B cell (primary cell): ENCODE measurements at regions not wholly inside any gene's neighbourhood (a gene's known extent, or its start where the extent isn't known, plus 50 kb on each side); places are given as distances from the start of the nearest gene placed in this dataset.

Experiments used
- ATAC-seq: fragments of 200-7000 bp; cut with Tn5 transposase; one replicate; pipeline ENCODE4 v1.10.0; 2021; ENCODE audit warnings: low read depth, mild to moderate bottlenecking, moderate number of reproducible peaks, moderate library complexity
- CTCF ChIA-PET: fragments of 350-600 bp; sonication (Branson Sonifier 250); formaldehyde crosslinking; loops from one replicate; lab custom pipeline; 2021; ENCODE audit warnings: antibody characterized with exemption, inconsistent platforms; lab: Charles Lee
- POLR2A ChIA-PET: fragments of 350-600 bp; sonication (Branson Sonifier 250); formaldehyde crosslinking; loops from one replicate; lab custom pipeline; 2021; ENCODE audit warnings: antibody characterized with exemption; lab: Charles Lee
- DNase-seq: peaks from one replicate; pipeline ENCODE4 v3.0.0; 2013
- H2AFZ ChIP-seq: 2 replicates; pipeline ENCODE4 v1.6.1; 2012; ENCODE audit warnings: mild to moderate bottlenecking, low read depth, low read length; ENCODE audit not compliant: insufficient read depth, poor library complexity, severe bottlenecking
- H3K27ac ChIP-seq, 2 donors: 1 replicate in 1 of 2; 2 replicates in 1 of 2; pipeline ENCODE4 v1.5.1; 2012 to 2013; ENCODE audit warnings: low read length in 2 of 2, mild to moderate bottlenecking in 2 of 2, moderate library complexity in 1 of 2
- H3K27me3 ChIP-seq, 4 experiments: fragments of 200-600 bp in 1 of 4; sonication (generic) in 1 of 4; replicated peaks in 1 of 4; 1 replicate in 2 of 4; 2 replicates in 2 of 4; pipeline versions ENCODE4 v1.6.1 to v1.7.0; 2013 to 2016; ENCODE audit warnings: low read length in 3 of 4, mild to moderate bottlenecking in 2 of 4, mixed read lengths in 1 of 4, moderate library complexity in 1 of 4; ENCODE audit not compliant: insufficient read depth in 4 of 4, control insufficient read depth in 3 of 4; ENCODE audit errors: control extremely low read depth in 1 of 4
- H3K36me3 ChIP-seq, 2 experiments: replicated peaks in 1 of 2; 1 replicate in 1 of 2; 2 replicates in 1 of 2; pipeline versions ENCODE4 v1.6.1 to v1.7.1; 2013; ENCODE audit warnings: low read length in 1 of 2; ENCODE audit not compliant: insufficient read depth in 2 of 2, control insufficient read depth in 1 of 2; ENCODE audit errors: control extremely low read depth in 1 of 2, extremely low read depth in 1 of 2
- H3K4me1 ChIP-seq, 2 donors: fragments of 200-600 bp in 1 of 2; sonication (generic) in 1 of 2; 1 replicate in 1 of 2; 2 replicates in 1 of 2; pipeline versions ENCODE4 v1.5.1 to v1.6.1; 2013 to 2017; ENCODE audit warnings: low read length in 2 of 2; ENCODE audit not compliant: control insufficient read depth in 2 of 2, insufficient read depth in 2 of 2
- H3K4me2 ChIP-seq: replicated peaks from 2 replicates; pipeline ENCODE3; 2012; ENCODE audit warnings: mild to moderate bottlenecking, low read depth, low read length; ENCODE audit not compliant: poor library complexity, severe bottlenecking
- H3K4me3 ChIP-seq, 5 experiments: fragments of 200-600 bp in 1 of 5; sonication (generic) in 1 of 5; 1 replicate in 3 of 5; 2 replicates in 2 of 5; pipeline versions ENCODE4 v1.5.1 to v1.7.0; 2011 to 2016; ENCODE audit warnings: low read length in 4 of 5, mild to moderate bottlenecking in 4 of 5, low read depth in 2 of 5, control low read depth in 1 of 5, moderate library complexity in 1 of 5; ENCODE audit not compliant: insufficient read depth in 1 of 5; ENCODE audit errors: control extremely low read depth in 1 of 5, extremely low read depth in 1 of 5
- H3K79me2 ChIP-seq: fragments of 200-600 bp; sonication (generic); one replicate; pipeline ENCODE4 v1.6.0; 2016; ENCODE audit warnings: low read length; ENCODE audit not compliant: control insufficient read depth, insufficient read depth
- H3K9ac ChIP-seq: fragments of 200-600 bp; sonication (generic); 2 replicates; pipeline ENCODE4 v1.6.1; 2017; ENCODE audit warnings: mild to moderate bottlenecking, low read length, moderate library complexity
- H3K9me3 ChIP-seq, 3 donors: one replicate each; pipeline versions ENCODE4 v1.6.1 to v1.7.1; 2013; ENCODE audit warnings: low read length in 2 of 3; ENCODE audit not compliant: control insufficient read depth in 2 of 3, insufficient read depth in 1 of 3; ENCODE audit errors: control extremely low read depth in 1 of 3
- H4K20me1 ChIP-seq: 2 replicates; pipeline ENCODE4 v1.6.0; 2012; ENCODE audit warnings: mild to moderate bottlenecking, low read length; ENCODE audit not compliant: insufficient read depth, control insufficient read depth, poor library complexity, severe bottlenecking
- H3K27ac Mint-ChIP-seq: one replicate; pipeline ENCODE4 v1.8.0; 2021; ENCODE audit warnings: mixed read lengths
- H3K27me3 Mint-ChIP-seq: one replicate; pipeline ENCODE4 v1.8.0; 2021; ENCODE audit warnings: mixed read lengths
- H3K4me1 Mint-ChIP-seq: one replicate; pipeline ENCODE4 v1.8.0; 2021; ENCODE audit warnings: mixed read lengths
- H3K4me3 Mint-ChIP-seq: one replicate; pipeline ENCODE4 v1.8.0; 2021; ENCODE audit warnings: mixed read lengths
- H3K9me3 Mint-ChIP-seq: one replicate; pipeline ENCODE4 v1.8.0; 2022; ENCODE audit warnings: mixed read lengths; ENCODE audit not compliant: insufficient read depth
- EZH2 ChIP-seq: IDR thresholded peaks from 2 replicates; pipeline ENCODE4 v1.6.1; 2012; ENCODE audit warnings: borderline replicate concordance, low read depth, mild to moderate bottlenecking, moderate library complexity, low read length; ENCODE audit not compliant: insufficient read depth, poor library complexity, severe bottlenecking
- intact Hi-C: fragments of 100-400 bp; cut with micrococcal nuclease; formaldehyde crosslinking; loops from one replicate; pipeline ENCODE4 v1.10.0; 2022
- TF ChIP-seq, protein P1 (sequence below): fragments of 200-600 bp; IDR thresholded peaks from one replicate; pipeline ENCODE4 v1.8.0; 2022; ENCODE audit warnings: antibody characterized with exemption, mild to moderate bottlenecking

DNA sequence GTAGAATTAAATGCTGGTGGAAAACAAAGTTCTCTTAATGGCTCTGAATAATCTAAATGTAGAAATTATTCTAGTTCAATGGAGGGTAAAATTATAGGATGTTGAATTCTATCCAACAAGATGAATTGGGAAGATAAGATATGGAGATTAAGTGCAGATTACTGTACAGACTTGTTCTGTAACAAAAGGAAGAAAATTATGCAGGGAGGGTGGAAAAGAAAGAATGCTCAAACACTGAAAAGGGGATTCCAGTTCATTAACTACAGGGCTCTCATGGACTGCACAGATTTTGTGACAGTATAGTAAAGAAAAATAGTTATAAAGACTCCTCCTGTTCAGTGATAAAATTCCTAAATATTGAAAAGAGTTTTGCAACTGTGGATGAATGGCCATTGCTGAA, 1794.0 kb upstream of the PCDH7 start:
- H4K20me1 ChIP-seq = no peaks in the 10 kb centered on the region
- no peak overlapping the region for H3K9ac ChIP-seq
- H3K27ac ChIP-seq = no peak overlapping the region
- CTCF ChIA-PET = no interaction called here
- no peak overlapping the region for H2AFZ ChIP-seq
- no peaks in the 10 kb centered on the region for H3K4me1 Mint-ChIP-seq
- H3K4me1 ChIP-seq = no peaks in the 10 kb centered on the region
- no peak for ATAC-seq
- no peak overlapping the region for H3K4me2 ChIP-seq
- no peak overlapping the region for H3K27ac Mint-ChIP-seq
- intact Hi-C loops = no loop called here
- H3K36me3 ChIP-seq = no peaks in the 10 kb centered on the region
- no peaks in the 10 kb centered on the region for H3K27me3 Mint-ChIP-seq
- H3K9me3 Mint-ChIP-seq = peaks cover 7% of the 10 kb centered on the region
- H3K4me3 Mint-ChIP-seq = no peak overlapping the region
- H3K27me3 ChIP-seq = no peaks in the 10 kb centered on the region
- no peak for DNase-seq
- no peak overlapping the region for H3K4me3 ChIP-seq
- H3K9me3 ChIP-seq = peaks cover 0 to 3% (median 0%) of the 10 kb centered on the region in 3 donors
- no peak for TF ChIP-seq EZH2
- TF ChIP-seq, protein P1, sequence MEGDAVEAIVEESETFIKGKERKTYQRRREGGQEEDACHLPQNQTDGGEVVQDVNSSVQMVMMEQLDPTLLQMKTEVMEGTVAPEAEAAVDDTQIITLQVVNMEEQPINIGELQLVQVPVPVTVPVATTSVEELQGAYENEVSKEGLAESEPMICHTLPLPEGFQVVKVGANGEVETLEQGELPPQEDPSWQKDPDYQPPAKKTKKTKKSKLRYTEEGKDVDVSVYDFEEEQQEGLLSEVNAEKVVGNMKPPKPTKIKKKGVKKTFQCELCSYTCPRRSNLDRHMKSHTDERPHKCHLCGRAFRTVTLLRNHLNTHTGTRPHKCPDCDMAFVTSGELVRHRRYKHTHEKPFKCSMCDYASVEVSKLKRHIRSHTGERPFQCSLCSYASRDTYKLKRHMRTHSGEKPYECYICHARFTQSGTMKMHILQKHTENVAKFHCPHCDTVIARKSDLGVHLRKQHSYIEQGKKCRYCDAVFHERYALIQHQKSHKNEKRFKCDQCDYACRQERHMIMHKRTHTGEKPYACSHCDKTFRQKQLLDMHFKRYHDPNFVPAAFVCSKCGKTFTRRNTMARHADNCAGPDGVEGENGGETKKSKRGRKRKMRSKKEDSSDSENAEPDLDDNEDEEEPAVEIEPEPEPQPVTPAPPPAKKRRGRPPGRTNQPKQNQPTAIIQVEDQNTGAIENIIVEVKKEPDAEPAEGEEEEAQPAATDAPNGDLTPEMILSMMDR = no peak
- POLR2A ChIA-PET = no interaction called here
- no peaks in the 10 kb centered on the region for H3K79me2 ChIP-seq

DNA sequence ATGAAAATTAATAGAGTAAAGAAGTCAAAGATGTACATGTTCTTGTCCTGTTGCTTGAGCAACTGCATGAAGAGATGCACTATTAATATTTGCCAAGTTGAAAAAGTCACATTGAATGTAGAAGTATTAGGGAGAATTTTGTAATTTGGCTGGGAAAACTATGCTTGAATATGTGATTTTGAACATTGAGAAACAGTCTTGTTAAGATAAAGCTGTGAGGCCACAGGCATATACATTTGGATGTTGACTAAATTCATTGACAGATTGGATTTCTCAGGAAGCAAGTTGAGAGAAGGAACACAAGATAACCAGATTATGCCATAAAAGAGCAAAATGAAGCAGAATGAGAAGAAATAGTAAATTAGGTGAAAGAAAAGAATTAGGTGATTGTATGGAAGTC, 1777.5 kb upstream of the PCDH7 start:
- TF ChIP-seq, protein P1 = no peak
- TF ChIP-seq EZH2 = no peak
- no peaks in the 10 kb centered on the region for H3K9me3 Mint-ChIP-seq
- ChIA-PET POLR2A (no interaction called here), CTCF (no interaction called here)
- Histone ChIP-seq H3K9ac (no peak overlapping the region), H3K36me3 (no peaks in the 10 kb centered on the region), H3K9me3 (peaks cover 0 to 2% (median 0%) of the 10 kb centered on the region in 3 donors), H3K4me1 (no peaks in the 10 kb centered on the region), H3K4me2 (no peak overlapping the region), H3K79me2 (no peaks in the 10 kb centered on the region), H3K27ac (no peak overlapping the region), H2AFZ (no peak overlapping the region), H4K20me1 (no peaks in the 10 kb centered on the region), H3K27me3 (no peaks in the 10 kb centered on the region), H3K4me3 (no peak overlapping the region)
- DNase-seq (no peak), ATAC-seq (no peak)
- H3K27me3 Mint-ChIP-seq = no peaks in the 10 kb centered on the region
- no peak overlapping the region for H3K4me3 Mint-ChIP-seq
- no peaks in the 10 kb centered on the region for H3K4me1 Mint-ChIP-seq
- intact Hi-C loops = no loop called here
- no peak overlapping the region for H3K27ac Mint-ChIP-seq
